ENCODE measurements at regions not wholly inside any gene's neighbourhood (a gene's known extent, or its start where the extent isn't known, plus 50 kb on each side); places are given as distances from the start of the nearest gene placed in this dataset.
"Not testable (repeated sequence)": the region's sequence is repeated elsewhere in the genome, so short reads cannot be mapped to it uniquely, and the experiment has no call there.

- BruUV-seq (replicated peaks): no TSS peak
- ChIA-PET POLR2A (no interaction called here), CTCF (interaction anchor here (0.7 to 1.3 kb wide), 2 partner anchors 107 to 223 kb away, joined by 3 read pairs; no protein-coding TSS in a partner anchor)
- Mint-ChIP-seq H3K4me1 (ENCODE audit: insufficient read depth, unreplicated experiment) (no peaks in the 10 kb centered on the region), H3K36me3 (ENCODE audit: insufficient read depth, unreplicated experiment) (no peaks in the 10 kb centered on the region), H3K27me3 (ENCODE audit: insufficient read depth, unreplicated experiment) (peaks cover 26% of the 10 kb centered on the region), H3K27ac (ENCODE audit: low read depth, unreplicated experiment) (no peak overlapping the region), H3K4me3 (ENCODE audit: unreplicated experiment) (no peak overlapping the region), H3K9me3 (ENCODE audit: unreplicated experiment) (no peaks in the 10 kb centered on the region)
- no peak for DNase-seq (ENCODE audit: unreplicated experiment)
- intact Hi-C loops (cut with micrococcal nuclease): no loop called here
- TF ChIP-seq CTCF (IDR thresholded peaks at IDR 0.05; ENCODE audit: unreplicated experiment): no peak
Measured at GRCh38 chr10:113499806-113500205, 53.0 kb upstream of the HABP2 start.

DNA sequence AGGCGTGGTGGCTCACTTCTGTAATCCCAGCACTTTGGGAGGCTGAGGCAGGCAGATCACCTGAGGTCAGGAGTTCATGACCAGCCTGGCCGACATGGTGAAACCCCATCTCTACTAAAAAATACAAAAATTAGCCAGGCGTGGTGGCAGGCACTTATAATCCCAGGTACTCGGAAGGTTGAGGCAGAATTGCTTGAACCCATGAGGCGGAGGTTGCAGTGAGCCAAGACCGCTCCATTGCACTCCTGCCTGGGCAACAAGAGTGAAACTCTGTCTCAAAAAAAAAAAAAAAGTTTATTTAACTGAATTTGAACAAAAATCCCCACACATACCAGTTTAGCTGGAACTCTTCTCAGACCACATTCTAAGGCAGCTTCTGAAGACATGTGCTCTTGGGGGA, 51.8 kb upstream of the HABP2 start:
- CTCF ChIA-PET: interaction anchor here (0.6 kb wide), 1 partner anchor 1063 kb away, joined by 3 read pairs; no protein-coding TSS in a partner anchor

More for the DNA sequence above, 51.8 kb upstream of the HABP2 start:
- H3K27ac Mint-ChIP-seq (ENCODE audit: low read depth, unreplicated experiment); H3K36me3 Mint-ChIP-seq (ENCODE audit: insufficient read depth, unreplicated experiment); H3K4me3 Mint-ChIP-seq (ENCODE audit: unreplicated experiment); H3K4me1 Mint-ChIP-seq (ENCODE audit: insufficient read depth, unreplicated experiment); intact Hi-C loops (cut with micrococcal nuclease); DNase-seq (ENCODE audit: unreplicated experiment); BruUV-seq (replicated peaks); H3K9me3 Mint-ChIP-seq (ENCODE audit: unreplicated experiment): not testable (repeated sequence)
- POLR2A ChIA-PET: interaction anchor here (0.6 kb wide), 1 partner anchor 1054 kb away, joined by 3 read pairs; the partner anchor contains the start of genes VTI1A and ZDHHC6
- peaks cover 32% of the 10 kb centered on the region for H3K27me3 Mint-ChIP-seq (ENCODE audit: insufficient read depth, unreplicated experiment)
